HepG2 (cell line): ENCODE measurements at regions not wholly inside any gene's neighbourhood (a gene's known extent, or its start where the extent isn't known, plus 50 kb on each side); places are given as distances from the start of the nearest gene placed in this dataset.

Source experiments
- ATAC-seq: fragments of 200-7000 bp; cut with Tn5 transposase; 3 replicates; pipeline ENCODE4 v1.9.1; 2020; ENCODE audit warnings: mild to moderate bottlenecking, moderate library complexity
- BruUV-seq: library from RNA; stranded (reverse); fragments of 400-500 nt; replicated peaks from 2 replicates; lab custom pipeline; 2021; lab: Mats Ljungman, UMichigan
- CTCF ChIA-PET: fragments of 300-600 bp; formaldehyde crosslinking; extraction: SDS; loops from one replicate; lab custom pipeline; 2021; ENCODE audit warnings: low total read pairs, inconsistent platforms, low intra/inter-chr PET ratio; lab: Yijun Ruan, JAX
- POLR2A ChIA-PET: fragments of 350-600 bp; sonication (Branson Sonifier 250); formaldehyde crosslinking; loops from one replicate; lab custom pipeline; 2020; ENCODE audit warnings: antibody characterized with exemption, inconsistent platforms; lab: Yijun Ruan, JAX
- DNase-seq: peaks from one replicate; pipeline ENCODE4 v3.0.0-alpha.2; 2015; ENCODE audit warnings: low spot score
- FAIRE-seq: peaks from 3 replicates; lab custom pipeline; 2011; peaks lifted over from hg19 to GRCh38; lab: Jason Lieb, UNC
- H2AFZ ChIP-seq: one replicate; pipeline ENCODE4 v1.6.1; 2011; ENCODE audit warnings: low read length, inconsistent platforms
- H3K27ac ChIP-seq: fragments of 300-600 bp; 3 replicates; pipeline ENCODE4 v1.8.0; 2011; ENCODE audit warnings: mixed run types, mild to moderate bottlenecking, mixed read lengths, low read length, inconsistent platforms; ENCODE audit not compliant: insufficient read depth; ENCODE audit errors: extremely low read length
- H3K27me3 ChIP-seq, 2 experiments: fragments of 200-600 bp in 1 of 2; 2 replicates in 1 of 2; 3 replicates in 1 of 2; pipeline versions ENCODE4 v1.6.0 to v1.8.0; 2011; ENCODE audit warnings: low read length in 2 of 2, mild to moderate bottlenecking in 2 of 2, moderate library complexity in 2 of 2, inconsistent platforms in 1 of 2; ENCODE audit not compliant: insufficient read depth in 2 of 2, control insufficient read depth in 1 of 2
- H3K36me3 ChIP-seq, 2 experiments: fragments of 200-600 bp in 1 of 2; replicated peaks in 1 of 2; 2 replicates in 1 of 2; 3 replicates in 1 of 2; pipeline versions ENCODE4 v1.5.1 to v1.8.0; 2011; ENCODE audit warnings: low read length in 2 of 2, inconsistent platforms in 1 of 2; ENCODE audit not compliant: insufficient read depth in 2 of 2, control insufficient read depth in 1 of 2
- H3K4me1 ChIP-seq: 2 replicates; pipeline ENCODE4 v1.5.1; 2012; ENCODE audit warnings: low read length, inconsistent platforms; ENCODE audit not compliant: insufficient read depth
- H3K4me2 ChIP-seq: 2 replicates; pipeline ENCODE4 v1.6.0; 2011; ENCODE audit warnings: low read depth, low read length, inconsistent platforms
- H3K4me3 ChIP-seq, 3 experiments: fragments of 200-600 bp in 1 of 3; sonication (generic), shearing (Covaris generic) in 1 of 3; replicated peaks in 1 of 3; 2 replicates each; pipeline ENCODE4 v1.5.1; 2011 to 2016; ENCODE audit warnings: low read length in 3 of 3, inconsistent platforms in 2 of 3, low read depth in 2 of 3, mild to moderate bottlenecking in 2 of 3, control low read depth in 1 of 3, mixed read lengths in 1 of 3; ENCODE audit not compliant: insufficient read depth in 1 of 3
- H3K79me2 ChIP-seq: one replicate; pipeline ENCODE4 v1.6.1; 2011; ENCODE audit warnings: low read length, inconsistent platforms; ENCODE audit not compliant: insufficient read depth
- H3K9ac ChIP-seq: 2 replicates; pipeline ENCODE4 v1.6.0; 2011; ENCODE audit warnings: mild to moderate bottlenecking, low read depth, low read length, inconsistent platforms; ENCODE audit not compliant: insufficient read depth
- H3K9me3 ChIP-seq: 2 replicates; pipeline ENCODE4 v1.5.1; 2012; ENCODE audit warnings: mild to moderate bottlenecking, low read length
- H4K20me1 ChIP-seq: 2 replicates; pipeline ENCODE4 v1.6.0; 2011; ENCODE audit warnings: inconsistent platforms, mild to moderate bottlenecking, low read length, moderate library complexity; ENCODE audit not compliant: insufficient read depth
- ATF3 ChIP-seq: sonication (generic); formaldehyde crosslinking; IDR thresholded peaks from 2 replicates; pipeline ENCODE4 v1.4.0; 2020; ENCODE audit warnings: missing genetic modification reagents
- FOXA1 ChIP-seq, 2 experiments: fragments of 450-650 bp in 1 of 2; sonication (generic) in 1 of 2; formaldehyde crosslinking in 1 of 2; IDR thresholded peaks; 2 replicates each; pipeline versions ENCODE4 v1.4.0 to v1.6.1; 2016 to 2020; ENCODE audit warnings: missing genetic modification reagents in 1 of 2
- FOXO4 ChIP-seq: sonication (generic); formaldehyde crosslinking; conservative IDR thresholded peaks from 2 replicates; pipeline ENCODE4 v1.8.1; 2023; ENCODE audit warnings: missing genetic modification reagents
- GTF3A ChIP-seq: sonication (generic); formaldehyde crosslinking; conservative IDR thresholded peaks from 2 replicates; pipeline ENCODE4 v1.4.0; 2020; ENCODE audit warnings: mild to moderate bottlenecking, missing genetic modification reagents
- KDM5B ChIP-seq: sonication (generic); formaldehyde crosslinking; IDR thresholded peaks from 2 replicates; pipeline ENCODE4 v1.4.0; 2020; ENCODE audit warnings: missing genetic modification reagents, mild to moderate bottlenecking, borderline replicate concordance
- RFX5 ChIP-seq: IDR thresholded peaks from 2 replicates; pipeline ENCODE4 v1.6.1; 2011; ENCODE audit warnings: low read depth, low read length, improper control_type of control experiment
- TEAD2 ChIP-seq: sonication (generic); formaldehyde crosslinking; IDR thresholded peaks from 2 replicates; pipeline ENCODE4 v1.9.0; 2021; ENCODE audit warnings: missing genetic modification reagents
- TRAFD1 ChIP-seq: sonication (generic); formaldehyde crosslinking; IDR thresholded peaks from 2 replicates; pipeline ENCODE4 v1.5.1; 2020; ENCODE audit warnings: missing genetic modification reagents, mild to moderate bottlenecking, borderline replicate concordance
- XBP1 ChIP-seq: sonication (generic); formaldehyde crosslinking; IDR thresholded peaks from 2 replicates; pipeline ENCODE4 v1.5.0; 2020; ENCODE audit warnings: missing genetic modification reagents
- ZBTB2 ChIP-seq: sonication (generic); formaldehyde crosslinking; IDR thresholded peaks from 2 replicates; pipeline ENCODE4 v1.8.0; 2022; ENCODE audit warnings: low read depth, missing genetic modification reagents
- ZBTB39 ChIP-seq: sonication (generic); formaldehyde crosslinking; IDR thresholded peaks from 2 replicates; pipeline ENCODE4 v1.5.0; 2020; ENCODE audit warnings: missing genetic modification reagents
- ZBTB46 ChIP-seq: sonication (generic); formaldehyde crosslinking; IDR thresholded peaks from 2 replicates; pipeline ENCODE4 v1.4.0; 2020; ENCODE audit warnings: mild to moderate bottlenecking, missing genetic modification reagents, borderline replicate concordance
- ZNF335 ChIP-seq: sonication (generic); formaldehyde crosslinking; IDR thresholded peaks from 2 replicates; pipeline ENCODE4 v1.4.0; 2020; ENCODE audit warnings: missing genetic modification reagents
- ZNF766 ChIP-seq: sonication (generic); formaldehyde crosslinking; IDR thresholded peaks from 2 replicates; pipeline ENCODE4 v1.5.0; 2020; ENCODE audit warnings: missing genetic modification reagents, borderline replicate concordance
- WGBS: methylation state at CpG from one replicate; pipeline ENCODE4 v1.1.6; 2017; ENCODE audit warnings: low lambda C conversion rate; 5-methylcytosine and 5-hydroxymethylcytosine counted together
- in situ Hi-C: cut with HindIII; loops from 2 replicates; pipeline ENCODE4 v1.10.0; 2017; ENCODE audit warnings: low pct_unique_long_range_greater_than_20kb; ENCODE audit not compliant: extremely low pct_ligation_motif_present
- intact Hi-C: fragments of 100-400 bp; cut with micrococcal nuclease; formaldehyde crosslinking; loops from one replicate; pipeline ENCODE4 v1.10.0; 2022; ENCODE audit not compliant: unreplicated experiment

- ATAC-seq (no peak), FAIRE-seq (no peak), DNase-seq (no peak)
- Histone ChIP-seq H3K9me3 (peaks cover 94% of the 10 kb centered on the region), H3K4me1 (no peaks in the 10 kb centered on the region), H3K27me3 (no peaks in the 10 kb centered on the region), H3K4me3 (no peak overlapping the region), H3K79me2 (no peaks in the 10 kb centered on the region), H3K36me3 (no peaks in the 10 kb centered on the region), H2AFZ (no peak overlapping the region), H3K4me2 (no peak overlapping the region), H3K27ac (no peak overlapping the region), H3K9ac (no peak overlapping the region), H4K20me1 (no peaks in the 10 kb centered on the region)
- BruUV-seq = no TSS peak
- intact Hi-C loops = no loop called here
- 5% methylated on average over 6 of the region's 6 CpGs for WGBS
- ChIA-PET CTCF (no interaction called here), POLR2A (no interaction called here)
- in situ Hi-C loops = no loop called here
- TF ChIP-seq RFX5 (no peak), ATF3 (no peak), XBP1 (CRISPR knock-in tag) (no peak), ZBTB46 (no peak), KDM5B (CRISPR knock-in tag) (no peak), TEAD2 (no peak), FOXO4 (CRISPR knock-in tag) (no peak), GTF3A (CRISPR knock-in tag) (no peak), ZNF766 (CRISPR knock-in tag) (no peak), FOXA1 (IDR thresholded peaks at IDR 0.05) (no peak), FOXA1 (CRISPR knock-in tag; IDR thresholded peaks at IDR 0.05) (no peak), TRAFD1 (CRISPR knock-in tag) (no peak), ZBTB39 (CRISPR knock-in tag) (no peak), ZBTB2 (CRISPR knock-in tag) (no peak), ZNF335 (CRISPR knock-in tag) (no peak)
These were observed 481.9 kb upstream of the FOXG1 start for GRCh38 chr14:28284546-28285300.
